ENCODE measurements at regions not wholly inside any gene's neighbourhood (a gene's known extent, or its start where the extent isn't known, plus 50 kb on each side); places are given as distances from the start of the nearest gene placed in this dataset.

DNA sequence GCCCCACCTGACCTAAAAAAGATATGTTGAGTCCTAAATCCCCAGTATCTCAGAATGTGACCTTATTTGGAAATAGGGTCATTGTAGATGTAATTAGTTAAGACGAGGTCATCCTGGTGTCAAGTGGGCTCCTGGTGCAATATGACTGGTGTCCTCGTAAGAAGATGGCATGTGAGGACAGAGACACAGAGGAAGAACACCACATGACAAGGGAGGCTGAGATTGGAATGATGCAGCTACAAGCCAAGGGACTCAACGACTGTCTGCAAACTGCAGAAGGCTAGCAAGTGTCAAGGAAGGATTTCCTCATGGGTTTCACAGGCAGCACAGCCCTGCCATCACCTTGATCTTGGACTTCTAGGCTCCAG, 100.4 kb upstream of the DAP start:
- DNase-seq (ENCODE audit: low spot score in 2 of 2), result no peak
- no peaks in the 10 kb centered on the region for H3K9me3 Mint-ChIP-seq
- no peak overlapping the region for H3K4me3 Mint-ChIP-seq

GRCh38 chr5:10860645-10861422, 99.8 kb upstream of the DAP start:
- Mint-ChIP-seq H3K36me3 (no peaks in the 10 kb centered on the region), H3K4me3 (no peak overlapping the region), H3K27ac (no peak overlapping the region), H3K9me3 (no peaks in the 10 kb centered on the region), H3K4me1 (peaks cover 5% of the 10 kb centered on the region)
- DNase-seq (ENCODE audit: low spot score in 2 of 2) (no peak), ATAC-seq (no peak)

More for the DNA sequence above, 100.4 kb upstream of the DAP start:
- Mint-ChIP-seq H3K4me1 (peaks cover 5% of the 10 kb centered on the region), H3K36me3 (no peaks in the 10 kb centered on the region), H3K27ac (no peak overlapping the region)
- no peak for ATAC-seq

DNA sequence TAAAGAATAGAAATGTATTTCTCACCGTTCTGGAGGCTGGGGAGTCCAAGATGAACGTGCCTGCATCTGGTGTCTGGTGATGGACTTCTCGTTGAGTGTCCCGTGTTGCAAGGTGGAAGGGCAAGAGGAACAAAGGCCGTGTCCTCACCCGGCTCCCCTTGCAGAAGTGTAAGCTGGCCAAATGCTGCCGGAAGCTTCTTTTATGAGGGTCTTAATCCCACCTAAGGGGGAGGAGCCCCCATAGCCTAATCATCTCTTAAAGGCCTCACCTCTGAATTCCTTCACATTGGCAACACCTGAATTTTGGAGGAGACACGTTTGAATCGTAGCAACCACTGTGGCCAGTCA, 99.1 kb upstream of the DAP start:
- DNase-seq (ENCODE audit: low spot score in 2 of 2), result no peak
- H3K4me1 Mint-ChIP-seq, result peaks cover 5% of the 10 kb centered on the region
- no peak for ATAC-seq
- no peaks in the 10 kb centered on the region for H3K36me3 Mint-ChIP-seq
- no peak overlapping the region for H3K4me3 Mint-ChIP-seq
- H3K9me3 Mint-ChIP-seq, result no peaks in the 10 kb centered on the region
- no peak overlapping the region for H3K27ac Mint-ChIP-seq

DNA sequence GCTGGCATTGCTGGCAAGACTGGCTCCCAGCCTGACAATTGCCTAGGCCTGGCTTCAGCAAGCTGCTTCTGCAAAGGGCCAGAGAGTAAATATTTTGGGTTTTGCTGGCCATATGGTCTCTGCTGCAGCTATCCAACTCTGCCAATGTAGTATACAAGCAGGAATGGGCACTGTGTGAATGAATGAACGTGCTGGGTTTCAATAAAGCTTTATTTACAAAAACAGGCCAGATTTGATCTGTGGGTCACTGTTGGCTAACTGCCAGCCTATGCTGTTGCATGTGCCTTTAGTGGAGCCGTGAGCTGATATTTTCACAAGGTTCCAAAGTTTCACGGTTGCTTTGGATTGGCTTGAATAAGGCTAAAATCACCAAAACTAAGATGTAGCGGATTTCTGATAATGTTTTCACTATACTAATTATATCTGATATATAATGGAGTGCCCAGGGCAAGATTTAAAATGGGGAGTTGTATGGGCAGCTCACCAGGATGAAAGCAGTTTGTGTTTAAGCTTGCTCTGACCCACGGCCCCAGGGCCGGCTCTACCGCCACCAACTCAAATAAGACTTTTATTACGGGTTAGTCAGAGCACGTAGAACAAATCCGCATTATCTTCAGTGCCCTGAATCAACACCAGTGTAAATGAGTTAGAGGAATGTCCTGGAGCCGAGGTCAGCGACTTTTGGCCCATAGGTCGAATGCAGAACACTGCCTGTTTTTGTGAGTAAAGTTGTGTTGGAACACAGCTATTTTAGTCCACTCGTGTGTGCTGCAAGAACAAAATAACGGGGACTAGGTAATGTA, 98.6 kb upstream of the DAP start:
- DNase-seq (ENCODE audit: low spot score in 2 of 2) (no peak), ATAC-seq (no peak)
- peaks cover 5% of the 10 kb centered on the region for H3K4me1 Mint-ChIP-seq
- no peak overlapping the region for H3K4me3 Mint-ChIP-seq
- H3K27ac Mint-ChIP-seq, result no peak overlapping the region
- H3K9me3 Mint-ChIP-seq, result no peaks in the 10 kb centered on the region
- H3K36me3 Mint-ChIP-seq, result no peaks in the 10 kb centered on the region

- no peak overlapping the region for H3K27ac Mint-ChIP-seq
- no peak overlapping the region for H3K4me3 Mint-ChIP-seq
- ATAC-seq (no peak), DNase-seq (ENCODE audit: low spot score in 2 of 2) (no peak)
- no peaks in the 10 kb centered on the region for H3K9me3 Mint-ChIP-seq
- no peaks in the 10 kb centered on the region for H3K36me3 Mint-ChIP-seq
- H3K4me1 Mint-ChIP-seq, result peaks cover 5% of the 10 kb centered on the region
Observed at GRCh38 chr5:10858945-10859344, 97.9 kb upstream of the DAP start.

DNA sequence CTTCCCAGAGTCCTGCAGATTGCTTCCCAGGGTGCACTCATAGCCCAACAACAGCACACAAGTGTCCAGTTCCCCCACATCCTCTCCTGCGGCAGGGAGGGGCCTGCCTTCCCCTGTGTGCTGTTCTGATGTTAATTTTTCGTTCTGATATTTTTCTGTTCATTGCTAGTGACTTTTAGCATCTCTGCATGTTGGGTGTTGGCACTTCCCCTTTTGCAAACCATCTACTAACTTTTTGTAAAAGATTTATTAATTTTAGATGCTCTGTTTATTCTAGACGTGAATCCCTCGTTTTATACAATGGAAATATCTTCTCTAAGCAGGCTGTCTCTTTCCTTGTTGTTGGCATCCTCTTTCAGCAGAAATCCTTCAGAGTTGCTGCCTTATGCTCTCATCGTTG, 97.3 kb upstream of the DAP start:
- H3K36me3 Mint-ChIP-seq, result no peaks in the 10 kb centered on the region
- H3K27ac Mint-ChIP-seq, result no peak overlapping the region
- ATAC-seq, result no peak
- no peak overlapping the region for H3K4me3 Mint-ChIP-seq
- DNase-seq (ENCODE audit: low spot score in 2 of 2), result no peak
- no peaks in the 10 kb centered on the region for H3K9me3 Mint-ChIP-seq
- H3K4me1 Mint-ChIP-seq, result peaks cover 5% of the 10 kb centered on the region

GRCh38 chr5:10857338-10857733, 96.3 kb upstream of the DAP start:
- no peak overlapping the region for H3K4me3 Mint-ChIP-seq
- H3K36me3 Mint-ChIP-seq, result no peaks in the 10 kb centered on the region
- no peaks in the 10 kb centered on the region for H3K9me3 Mint-ChIP-seq
- H3K27ac Mint-ChIP-seq, result no peak overlapping the region
- ATAC-seq, result no peak
- DNase-seq (ENCODE audit: low spot score in 2 of 2), result no peak
- H3K4me1 Mint-ChIP-seq, result peaks cover 5% of the 10 kb centered on the region

- Mint-ChIP-seq H3K36me3 (no peaks in the 10 kb centered on the region), H3K27ac (no peak overlapping the region), H3K9me3 (no peaks in the 10 kb centered on the region), H3K4me3 (no peak overlapping the region), H3K4me1 (peaks cover 5% of the 10 kb centered on the region)
- DNase-seq (ENCODE audit: low spot score in 2 of 2) (no peak), ATAC-seq (no peak)
Observed at GRCh38 chr5:10856683-10857337, 95.8 kb upstream of the DAP start.

GRCh38 chr5:10856071-10856470, 95.0 kb upstream of the DAP start:
- Mint-ChIP-seq H3K27ac (no peak overlapping the region), H3K4me3 (no peak overlapping the region), H3K9me3 (no peaks in the 10 kb centered on the region), H3K36me3 (no peaks in the 10 kb centered on the region), H3K4me1 (peaks cover 5% of the 10 kb centered on the region)
- DNase-seq (ENCODE audit: low spot score in 2 of 2) (no peak), ATAC-seq (no peak)

GRCh38 chr5:10854506-10855277, 93.7 kb upstream of the DAP start:
- H3K4me3 Mint-ChIP-seq, result no peak overlapping the region

DNA sequence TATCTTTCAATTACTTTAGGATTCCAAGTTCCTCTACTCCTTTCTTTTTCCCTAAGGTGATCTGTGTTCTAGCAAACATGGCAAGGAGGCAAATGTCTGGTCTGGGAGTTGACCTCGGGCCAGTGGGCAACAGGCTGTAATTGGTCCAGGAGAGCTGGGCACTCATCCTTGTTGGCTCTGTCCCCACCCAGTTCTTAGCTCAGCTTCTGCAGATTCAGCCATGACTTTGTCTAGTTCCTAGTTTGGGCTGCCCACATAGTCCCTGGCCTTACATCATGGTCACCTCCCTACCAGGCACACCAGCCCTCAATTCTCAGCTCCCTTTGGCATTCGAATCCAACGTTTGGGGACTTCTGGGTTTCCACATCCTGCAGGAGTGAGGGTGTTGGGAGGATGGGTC, 92.1 kb upstream of the DAP start:
- Mint-ChIP-seq H3K27ac (no peak overlapping the region), H3K36me3 (no peaks in the 10 kb centered on the region), H3K9me3 (no peaks in the 10 kb centered on the region), H3K4me1 (peaks cover 5% of the 10 kb centered on the region), H3K4me3 (no peak overlapping the region)
- ATAC-seq (no peak), DNase-seq (ENCODE audit: low spot score in 2 of 2) (no peak)

More at GRCh38 chr5:10854506-10855277, 93.7 kb upstream of the DAP start:
- DNase-seq (ENCODE audit: low spot score in 2 of 2) (no peak), ATAC-seq (no peak)
- Mint-ChIP-seq H3K9me3 (no peaks in the 10 kb centered on the region), H3K36me3 (no peaks in the 10 kb centered on the region), H3K27ac (no peak overlapping the region), H3K4me1 (peaks cover 5% of the 10 kb centered on the region)

DNA sequence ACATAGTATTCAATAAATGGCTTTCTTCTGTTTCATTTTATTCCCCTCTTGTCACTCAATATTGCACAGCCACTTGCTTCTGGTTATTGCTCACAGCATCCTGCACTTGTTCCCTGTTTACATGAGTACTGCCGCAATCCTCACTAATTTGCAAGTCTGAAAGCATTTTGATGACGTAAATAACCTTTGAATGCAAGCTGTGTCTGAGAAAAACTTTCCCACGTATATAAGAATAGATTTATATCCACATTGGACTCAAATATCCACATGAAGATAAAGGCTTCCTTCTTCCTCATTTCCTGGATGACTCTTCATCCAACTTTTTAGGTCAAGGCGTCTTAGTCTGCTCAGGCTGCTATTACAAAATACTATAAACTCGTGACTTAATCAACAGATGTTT, 88.2 kb upstream of the DAP start:
- H3K4me3 Mint-ChIP-seq, result no peak overlapping the region
- no peaks in the 10 kb centered on the region for H3K4me1 Mint-ChIP-seq
- peaks cover 4% of the 10 kb centered on the region for H3K9me3 Mint-ChIP-seq
- DNase-seq (ENCODE audit: low spot score in 2 of 2), result no peak
- no peak overlapping the region for H3K27ac Mint-ChIP-seq
- no peaks in the 10 kb centered on the region for H3K36me3 Mint-ChIP-seq
- ATAC-seq, result no peak

GRCh38 chr5:10844016-10844415, 83.0 kb upstream of the DAP start:
- no peaks in the 10 kb centered on the region for H3K4me1 Mint-ChIP-seq
- no peak for DNase-seq (ENCODE audit: low spot score in 2 of 2)
- no peak overlapping the region for H3K27ac Mint-ChIP-seq
- no peak overlapping the region for H3K4me3 Mint-ChIP-seq
- H3K9me3 Mint-ChIP-seq, result peaks cover 4% of the 10 kb centered on the region
- no peak for ATAC-seq
- H3K36me3 Mint-ChIP-seq, result no peaks in the 10 kb centered on the region

DNA sequence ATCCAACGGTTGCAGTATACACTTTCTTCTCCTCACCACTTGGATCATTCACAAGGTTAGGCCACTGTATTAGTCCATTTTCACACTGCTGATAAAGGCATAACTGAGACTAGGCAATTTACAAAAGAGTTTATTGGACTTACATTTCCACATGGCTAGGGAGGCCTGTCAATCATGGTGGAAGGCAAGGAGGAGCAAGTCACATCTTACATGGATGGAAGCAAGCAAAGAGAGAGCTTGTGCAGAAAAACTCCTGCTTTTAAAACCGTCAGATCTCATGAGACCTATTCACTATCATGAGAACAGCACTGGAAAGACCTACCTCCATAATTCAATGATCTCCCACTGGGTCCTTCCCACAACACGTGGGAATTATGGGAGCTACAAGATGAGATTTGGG, 81.8 kb upstream of the DAP start:
- Mint-ChIP-seq H3K27ac (no peak overlapping the region), H3K36me3 (no peaks in the 10 kb centered on the region), H3K4me3 (no peak overlapping the region), H3K4me1 (no peaks in the 10 kb centered on the region), H3K9me3 (peaks cover 4% of the 10 kb centered on the region)
- ATAC-seq (no peak), DNase-seq (ENCODE audit: low spot score in 2 of 2) (no peak)

GRCh38 chr5:10839916-10840599, 79.0 kb upstream of the DAP start:
- H3K4me3 Mint-ChIP-seq, result no peak overlapping the region
- DNase-seq (ENCODE audit: low spot score in 2 of 2) (no peak), ATAC-seq (no peak)
- no peak overlapping the region for H3K27ac Mint-ChIP-seq
- H3K4me1 Mint-ChIP-seq, result no peaks in the 10 kb centered on the region
- H3K36me3 Mint-ChIP-seq, result no peaks in the 10 kb centered on the region
- H3K9me3 Mint-ChIP-seq, result peaks cover 4% of the 10 kb centered on the region

Measured in stimulated activated effector memory CD8-positive, alpha-beta T cell treated with anti-CD3 and anti-CD28 coated beads, Interleukin-12 subunit alpha, Interleukin-12 subunit beta, amount 100 ng/mL, for 72 hours (primary cell).